ENCODE measurements at regions not wholly inside any gene's neighbourhood (a gene's known extent, or its start where the extent isn't known, plus 50 kb on each side); places are given as distances from the start of the nearest gene placed in this dataset.

GRCh38 chr14:25463480-25463879 lies 413.5 kb upstream of the STXBP6 start:
- FAIRE-seq = no peak
- H3K27me3 ChIP-seq (ENCODE audit: control insufficient read depth in 1 of 2, insufficient read depth in 2 of 2, low read length in 2 of 2) = no peaks in the 10 kb centered on the region
- WGBS (ENCODE audit: low lambda C conversion rate) = 1% methylated on average over 1 of the region's 1 CpG
- no peak for DNase-seq (ENCODE audit: low spot score)
- no peaks in the 10 kb centered on the region for H3K36me3 ChIP-seq (replicated peaks in 1 of 2; ENCODE audit: control insufficient read depth in 1 of 2, insufficient read depth in 2 of 2, low read length in 2 of 2)
- no peak overlapping the region for H2AFZ ChIP-seq (ENCODE audit: low read length)
- peaks cover 86% of the 10 kb centered on the region for H3K9me3 ChIP-seq (ENCODE audit: low read length)
- in situ Hi-C loops (cut with HindIII; ENCODE audit: extremely low pct_ligation_motif_present, low pct_unique_long_range_greater_than_20kb) (no loop called here), intact Hi-C loops (cut with micrococcal nuclease; ENCODE audit: unreplicated experiment) (no loop called here)
- BruUV-seq (replicated peaks) = no TSS peak
- no peaks in the 10 kb centered on the region for H3K4me1 ChIP-seq (ENCODE audit: insufficient read depth, low read length)
- no peak overlapping the region for H3K4me3 ChIP-seq (replicated peaks in 1 of 3; ENCODE audit: insufficient read depth in 1 of 3, low read depth in 2 of 3, low read length in 3 of 3)
- ChIA-PET POLR2A (no interaction called here), CTCF (ENCODE audit: low intra/inter-chr PET ratio, low total read pairs) (no interaction called here)
- H3K4me2 ChIP-seq (ENCODE audit: low read depth, low read length) = no peak overlapping the region
- TF ChIP-seq E2F2 (CRISPR knock-in tag; IDR thresholded peaks at IDR 0.05; ENCODE audit: borderline replicate concordance) (no peak), ZNF33B (CRISPR knock-in tag; IDR thresholded peaks at IDR 0.05) (no peak), ZNF780A (CRISPR knock-in tag; IDR thresholded peaks at IDR 0.05) (no peak), TOPORS (CRISPR knock-in tag; IDR thresholded peaks at IDR 0.05) (no peak), TBL1XR1 (IDR thresholded peaks at IDR 0.05; ENCODE audit: borderline replicate concordance, low read length, partially characterized antibody) (no peak), ZNF17 (CRISPR knock-in tag; IDR thresholded peaks at IDR 0.05) (no peak), ZNF788 (CRISPR knock-in tag; IDR thresholded peaks at IDR 0.05; ENCODE audit: borderline replicate concordance) (no peak), SATB2 (CRISPR knock-in tag; IDR thresholded peaks at IDR 0.05) (no peak), ZNF687 (CRISPR knock-in tag; IDR thresholded peaks at IDR 0.05) (no peak), NFIC (IDR thresholded peaks at IDR 0.05; ENCODE audit: low read length) (no peak), BRF2 (CRISPR knock-in tag; IDR thresholded peaks at IDR 0.05) (no peak), CHD2 (IDR thresholded peaks at IDR 0.05; ENCODE audit: low read depth, low read length) (no peak)
- H4K20me1 ChIP-seq (ENCODE audit: insufficient read depth, low read length) = no peaks in the 10 kb centered on the region
- no peak for ATAC-seq
- no peaks in the 10 kb centered on the region for H3K79me2 ChIP-seq (ENCODE audit: insufficient read depth, low read length)
- no peak overlapping the region for H3K27ac ChIP-seq (ENCODE audit: extremely low read length, insufficient read depth, low read length)
- no peak overlapping the region for H3K9ac ChIP-seq (ENCODE audit: insufficient read depth, low read depth, low read length)

Data from HepG2 (cell line).